AG08395 (cell line): ENCODE measurements at regions not wholly inside any gene's neighbourhood (a gene's known extent, or its start where the extent isn't known, plus 50 kb on each side); places are given as distances from the start of the nearest gene placed in this dataset.

Source experiments
- DNase-seq: peaks from one replicate; pipeline ENCODE4 v3.0.0; 2012; ENCODE audit warnings: mixed read lengths, low spot score

DNA sequence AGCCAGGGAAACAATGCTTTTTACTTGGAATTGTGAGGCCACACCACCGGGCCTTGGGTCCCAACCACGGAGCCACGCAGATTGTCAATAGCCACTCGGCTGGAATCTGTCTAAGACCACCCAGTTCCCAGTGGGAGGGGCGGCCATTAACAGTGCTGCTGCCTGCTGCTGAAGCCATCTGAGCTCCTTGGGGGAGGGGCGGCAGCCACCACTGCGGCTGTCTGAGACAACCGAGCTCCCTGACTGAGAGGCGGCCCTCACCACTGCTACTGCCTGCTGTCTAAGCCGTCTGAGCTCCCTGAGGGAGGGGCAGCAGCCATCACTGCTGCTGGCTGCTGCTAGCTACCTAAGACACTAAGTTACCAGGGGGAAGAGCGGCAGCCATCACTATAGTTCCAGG, 64.3 kb downstream of the DMRTA2 start:
- no peak for DNase-seq

DNA sequence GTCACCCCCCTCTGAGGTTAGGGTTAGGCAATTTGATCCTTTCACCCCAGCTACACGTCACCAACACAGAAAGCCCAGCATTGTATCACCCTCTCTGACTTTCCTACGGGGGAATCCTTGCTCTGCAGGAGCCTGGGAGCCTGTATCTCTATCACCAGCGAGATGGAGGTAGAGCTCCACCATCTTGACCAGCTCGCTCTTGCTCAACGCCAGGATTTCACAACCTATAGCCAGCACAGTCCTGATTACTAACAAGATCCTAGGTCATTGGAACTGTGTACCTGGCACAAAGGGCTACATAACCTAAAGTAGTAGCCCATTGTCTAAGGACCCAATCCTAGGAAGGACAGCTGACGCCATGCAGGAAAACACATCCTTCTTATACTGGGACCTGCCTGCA, 66.1 kb downstream of the DMRTA2 start:
- no peak for DNase-seq

DNA sequence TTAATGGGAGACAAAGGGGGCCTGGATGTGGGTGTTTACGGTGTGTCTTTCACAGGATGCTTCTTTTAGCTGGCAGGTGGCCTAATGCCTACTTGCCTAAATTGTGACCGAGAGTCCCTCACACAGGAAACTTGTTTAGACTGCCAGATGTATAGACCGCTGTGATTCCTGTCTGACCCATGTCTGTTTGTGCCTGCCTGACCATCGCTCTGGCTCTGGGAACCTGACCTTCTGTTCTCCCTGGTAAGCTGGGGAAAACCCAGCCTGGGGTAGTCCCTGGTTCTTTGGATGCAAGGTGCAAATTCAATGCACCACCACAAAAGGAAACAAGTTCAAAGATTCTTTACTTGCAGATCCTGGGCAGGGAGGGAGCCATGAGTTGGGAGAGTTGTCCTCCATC, 68.4 kb downstream of the DMRTA2 start:
- no peak for DNase-seq

DNA sequence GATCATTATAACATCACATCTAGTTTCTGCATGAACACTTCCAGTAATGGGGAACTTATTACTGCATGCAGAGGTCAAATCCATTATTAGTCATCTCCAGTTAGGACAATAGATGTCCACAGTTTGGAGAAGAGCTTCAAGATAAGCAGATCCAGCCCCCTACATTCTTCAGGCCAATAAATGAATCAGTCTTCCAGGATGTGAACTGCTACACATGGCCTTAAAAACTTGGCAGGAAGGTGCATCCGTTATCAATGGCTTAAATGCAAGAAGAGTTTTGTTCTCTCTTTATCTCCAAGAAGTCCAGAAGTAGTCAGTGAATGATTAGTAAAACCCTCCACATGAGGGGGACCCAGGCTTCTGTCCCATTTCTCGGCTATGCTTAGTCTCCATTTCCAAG, 70.8 kb downstream of the DMRTA2 start:
- DNase-seq = no peak

DNA sequence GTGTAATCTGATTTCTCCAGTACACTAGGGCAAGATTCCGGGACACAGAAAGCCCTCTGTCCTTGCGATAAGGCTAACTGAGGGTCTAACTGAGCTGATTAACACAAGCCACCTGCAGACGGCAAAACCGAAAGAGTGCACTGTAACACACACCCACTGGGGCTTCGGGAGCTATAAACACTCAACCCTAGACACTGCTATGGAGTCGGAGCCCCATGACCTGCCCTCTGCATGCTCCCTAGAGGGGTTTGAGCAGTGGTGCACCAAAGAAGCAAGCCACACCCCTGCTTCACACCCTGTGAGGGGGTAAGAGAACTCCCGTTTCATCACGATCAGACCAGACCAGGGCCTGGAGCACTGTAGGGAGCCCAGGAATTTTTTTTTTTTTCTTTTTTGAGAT, 72.4 kb downstream of the DMRTA2 start:
- no peak for DNase-seq

DNA sequence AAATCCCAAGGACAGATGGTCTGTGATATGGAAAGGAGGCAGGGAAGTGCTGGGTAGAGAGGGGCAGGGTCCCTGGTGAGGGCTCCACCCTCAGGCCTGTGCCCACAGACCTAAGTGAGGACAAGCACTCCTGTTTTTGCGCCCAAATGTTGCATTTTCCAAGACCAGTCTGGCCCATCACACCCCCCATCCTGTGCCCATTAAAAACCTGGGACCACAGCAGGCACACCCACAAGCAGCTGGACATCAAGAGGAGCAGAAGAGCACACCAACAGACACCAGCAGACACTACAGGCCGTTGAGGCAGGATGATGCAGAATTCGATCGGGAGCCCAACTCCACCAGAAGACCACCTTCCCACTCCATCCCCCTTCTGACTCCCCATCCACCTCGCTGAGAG, 72.8 kb downstream of the DMRTA2 start:
- no peak for DNase-seq

DNA sequence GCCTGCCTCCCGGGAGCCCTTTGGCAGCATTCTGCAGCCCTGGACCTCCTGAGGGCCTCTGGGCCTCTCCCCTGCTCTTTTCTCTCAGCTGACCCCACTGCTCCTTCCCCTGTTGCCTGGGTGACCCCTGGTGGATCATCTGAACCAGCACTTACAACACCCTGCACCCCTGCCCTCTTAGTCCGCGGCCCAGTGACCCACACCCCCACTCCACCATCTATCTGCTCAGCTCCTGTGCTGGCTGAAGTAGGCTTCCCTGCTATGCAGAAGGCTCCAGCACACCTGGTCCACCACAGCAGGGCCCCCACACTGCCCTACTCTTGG, 74.0 kb downstream of the DMRTA2 start:
- no peak for DNase-seq

DNA sequence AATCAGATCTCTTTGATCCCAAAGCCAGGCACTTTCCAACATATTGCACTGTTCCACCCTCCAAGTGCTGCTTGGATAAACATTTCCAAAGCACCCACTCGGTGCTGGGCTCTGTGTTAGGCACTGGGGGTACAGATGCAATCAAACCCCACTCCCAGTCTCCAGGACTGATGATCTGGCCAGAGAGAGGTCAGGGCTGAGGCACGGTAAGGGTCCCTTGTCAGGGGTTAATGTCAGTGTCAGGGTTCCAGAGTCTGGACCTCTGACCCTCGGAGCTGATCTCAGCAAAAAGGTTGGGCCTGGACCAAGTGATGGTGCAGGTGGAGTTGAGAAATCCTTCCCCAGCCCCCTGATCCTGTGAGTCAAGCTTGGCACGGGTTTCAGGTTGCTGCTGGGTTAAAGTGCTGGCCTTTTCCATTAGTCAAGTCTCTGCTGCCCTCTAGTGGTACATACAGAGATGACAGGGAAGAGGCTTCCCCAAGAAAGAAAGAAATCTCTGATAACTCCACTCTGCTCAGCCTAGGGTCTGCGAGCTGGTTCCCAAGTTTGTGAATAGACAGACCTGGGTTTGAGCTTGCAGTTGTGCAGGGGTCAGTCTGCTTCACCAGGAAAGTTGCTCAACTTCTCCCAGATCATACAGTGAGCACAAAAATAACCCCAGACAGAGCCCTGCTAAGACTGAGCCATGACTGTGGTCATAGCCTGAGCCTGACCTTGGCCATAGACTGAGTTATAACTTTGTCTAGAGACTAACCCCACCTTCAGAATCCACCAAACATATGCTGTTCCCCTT, 74.6 kb downstream of the DMRTA2 start:
- peak; percentile 81 for DNase-seq

DNA sequence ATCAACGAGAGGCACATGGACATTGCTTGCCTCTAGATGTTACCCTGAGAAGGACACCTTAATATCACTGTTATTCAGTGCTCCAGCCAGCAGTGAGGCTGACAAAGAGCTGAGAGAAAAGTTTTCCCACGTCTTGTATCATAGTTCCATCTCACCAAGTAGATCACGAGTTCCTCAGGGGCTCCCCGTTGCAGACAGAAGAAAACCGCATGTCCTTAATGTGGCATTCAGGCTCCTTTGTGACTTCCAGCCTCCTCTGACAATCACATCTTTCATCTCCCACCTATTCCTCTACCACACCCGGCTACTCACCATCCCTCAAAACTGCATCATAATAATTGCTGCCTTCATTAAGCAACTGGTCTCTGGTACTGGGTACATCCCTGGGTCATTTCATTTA, 75.3 kb downstream of the DMRTA2 start:
- DNase-seq = no peak

DNA sequence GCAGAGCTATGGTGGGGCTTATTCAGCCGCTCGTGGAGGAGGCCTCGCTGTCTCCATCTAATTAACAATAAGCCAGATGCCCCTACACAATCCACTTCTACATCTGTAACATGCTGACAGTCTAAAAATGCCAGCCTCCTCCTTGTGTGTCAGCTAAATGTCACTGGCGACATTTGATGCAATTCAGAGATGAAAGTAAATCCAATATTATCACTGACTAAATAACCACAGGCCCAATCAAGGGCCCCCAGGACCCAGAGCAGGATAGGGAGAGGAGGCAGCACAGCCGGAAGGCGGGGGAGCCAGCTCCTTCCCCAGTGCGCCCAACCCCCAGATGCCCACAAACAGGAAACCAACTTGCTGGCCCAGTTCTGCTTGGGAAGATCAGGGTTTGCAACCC, 76.6 kb downstream of the DMRTA2 start:
- DNase-seq = no peak

DNA sequence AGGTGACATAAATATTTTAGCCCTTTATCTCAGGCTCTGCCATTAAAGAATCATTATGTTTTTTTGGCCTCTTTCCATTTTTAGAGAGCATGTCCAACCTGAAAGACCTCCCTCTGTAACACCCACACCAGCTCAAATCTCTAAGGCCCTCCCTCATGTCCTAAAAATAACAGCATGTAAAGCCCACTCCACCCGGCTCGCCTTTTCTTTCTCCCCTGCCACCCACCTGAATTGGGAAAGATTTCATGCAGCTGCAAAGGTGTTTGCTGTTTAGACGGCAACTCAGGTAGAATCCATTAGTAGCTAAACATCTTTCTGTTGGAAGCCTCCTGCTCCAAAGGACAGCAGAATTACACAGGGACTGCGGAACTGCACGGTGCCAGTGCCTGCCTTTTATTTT, 79.9 kb downstream of the DMRTA2 start:
- no peak for DNase-seq

DNA sequence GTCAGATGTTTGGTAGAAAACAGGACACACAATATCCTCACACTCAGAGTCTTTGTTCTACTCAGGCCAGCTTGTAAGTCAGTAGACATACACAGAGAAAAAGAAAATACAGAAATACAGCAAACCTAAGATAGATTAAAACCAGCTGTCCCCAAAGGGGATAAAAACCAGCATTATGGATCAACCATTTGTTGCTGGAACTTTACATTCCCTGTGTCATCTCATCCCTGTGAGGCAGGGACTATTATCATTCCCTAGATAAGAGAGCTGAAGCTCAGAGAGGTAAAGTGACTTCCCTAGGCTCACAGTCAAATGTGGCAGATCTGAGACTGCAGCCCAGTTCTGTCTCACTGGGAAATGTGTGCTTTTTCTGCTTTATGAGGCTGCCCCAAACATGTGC, 80.7 kb downstream of the DMRTA2 start:
- no peak for DNase-seq

DNA sequence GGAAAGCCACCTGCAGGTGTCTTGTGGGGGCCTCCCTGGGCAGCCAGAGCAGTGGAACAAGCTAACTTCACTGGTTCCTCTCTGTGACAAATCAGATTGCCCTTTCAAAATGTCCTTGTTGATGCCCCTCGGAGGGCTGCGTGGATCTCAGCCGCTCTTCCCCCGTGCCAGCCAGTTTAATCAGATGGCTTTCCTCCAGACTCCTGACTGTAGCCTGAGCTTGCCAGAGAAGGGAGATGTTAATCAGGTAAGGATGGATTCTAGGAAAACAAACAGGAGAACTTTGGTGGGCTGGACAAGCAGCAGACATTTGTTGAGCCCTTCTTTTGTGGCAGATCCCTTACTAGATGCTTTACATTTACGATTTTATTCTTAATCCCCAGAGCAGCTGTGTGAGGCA, 88.2 kb downstream of the DMRTA2 start:
- DNase-seq = no peak

DNA sequence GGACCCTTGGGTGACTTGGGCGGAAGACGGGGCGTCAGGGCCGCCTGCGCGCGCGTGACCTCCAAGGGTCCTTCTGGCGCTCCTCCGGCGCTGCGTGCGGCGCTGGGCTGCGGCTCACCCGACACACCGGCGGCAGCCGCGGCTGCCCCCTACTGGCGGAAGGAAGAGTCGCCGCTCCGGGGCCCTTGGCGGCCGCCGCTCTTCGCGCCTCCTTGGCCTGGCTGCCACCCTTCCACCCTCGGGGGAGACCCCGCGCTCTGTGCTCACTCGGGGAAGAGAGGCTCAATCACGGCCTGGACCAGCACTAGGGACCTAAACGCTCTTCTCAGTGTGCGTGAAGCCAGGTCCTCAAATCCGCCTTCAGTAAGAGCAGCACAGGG, 89.7 kb downstream of the DMRTA2 start:
- DNase-seq = peak; percentile 55

DNA sequence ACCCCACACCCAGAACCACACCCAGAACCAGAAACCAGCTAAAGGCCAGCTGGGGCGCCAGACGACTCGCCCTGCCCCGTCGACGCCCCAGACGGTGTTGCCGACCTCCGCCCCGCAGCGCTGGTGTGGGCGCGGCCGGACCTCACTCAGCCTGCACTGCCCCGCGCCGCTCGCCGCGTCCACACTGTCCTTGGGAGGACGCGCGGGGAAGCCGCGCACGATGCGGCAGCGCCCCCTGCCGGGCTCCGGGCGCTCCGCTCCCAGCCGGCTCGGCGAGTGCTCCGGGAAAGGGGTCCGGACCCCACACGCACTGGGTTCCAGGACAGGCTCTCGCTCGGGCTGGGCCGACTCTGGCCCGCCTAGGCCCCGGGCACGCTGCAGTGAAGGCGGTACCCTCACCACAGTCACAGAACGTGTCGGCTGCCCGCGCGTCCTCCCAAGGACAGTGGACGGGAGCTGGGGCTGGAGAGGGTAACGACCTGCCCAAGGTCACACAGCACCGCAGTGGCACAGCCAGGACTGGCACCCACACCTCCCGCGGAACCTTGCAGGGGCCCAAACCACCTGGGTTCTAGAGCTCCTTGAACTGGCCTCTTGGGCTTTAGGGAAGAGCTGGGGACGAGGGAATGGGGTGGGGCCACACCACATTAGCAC, 90.2 kb downstream of the DMRTA2 start:
- DNase-seq = peak; percentile 65

DNA sequence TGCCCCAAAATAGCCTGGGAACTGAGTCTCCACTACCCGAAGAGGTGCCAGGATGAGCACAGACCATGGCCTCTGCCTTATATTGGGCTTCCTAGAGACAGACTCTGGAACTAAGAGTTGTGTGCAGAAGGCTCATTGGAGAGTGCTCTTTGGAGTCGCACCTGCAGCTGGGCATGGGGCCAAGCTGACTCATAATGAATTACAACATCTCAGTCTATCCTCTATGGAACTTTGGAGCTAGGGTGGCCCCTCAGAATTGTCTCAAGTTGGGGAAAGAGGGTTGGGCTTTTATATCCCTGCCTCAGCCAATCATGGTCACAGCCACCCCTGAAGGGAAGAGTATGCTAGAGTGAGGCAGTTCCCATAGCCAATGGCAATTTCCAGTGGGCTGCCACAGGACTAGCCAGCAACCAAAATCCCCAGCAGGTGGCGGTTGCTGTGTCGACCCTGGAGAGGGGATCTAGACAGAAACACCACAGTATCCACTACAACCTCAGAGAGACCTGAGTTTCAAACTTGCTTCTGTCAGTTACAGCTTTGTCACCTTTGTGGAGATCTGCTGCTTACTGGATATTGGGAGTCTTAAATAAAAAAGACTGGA, 93.8 kb downstream of the DMRTA2 start:
- DNase-seq = no peak

DNA sequence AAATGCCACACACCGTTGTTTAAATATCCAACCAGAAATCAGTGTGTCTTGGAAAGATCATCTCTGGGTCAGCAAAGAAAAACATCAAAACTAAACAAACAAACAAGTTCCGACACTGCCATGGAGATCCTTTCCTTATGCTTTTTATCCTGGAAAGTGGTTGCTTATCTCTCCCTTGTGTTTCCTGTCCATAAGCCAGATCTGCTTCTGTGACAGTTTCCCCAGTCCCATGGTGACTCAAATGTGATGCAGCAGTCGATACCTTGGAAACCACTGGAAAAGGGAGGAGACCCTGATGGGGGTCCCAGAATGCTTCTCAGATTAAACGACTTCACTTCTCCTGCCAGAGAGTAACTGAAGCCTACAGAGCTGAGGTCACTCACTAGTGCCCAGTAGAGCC, 94.7 kb downstream of the DMRTA2 start:
- no peak for DNase-seq

DNA sequence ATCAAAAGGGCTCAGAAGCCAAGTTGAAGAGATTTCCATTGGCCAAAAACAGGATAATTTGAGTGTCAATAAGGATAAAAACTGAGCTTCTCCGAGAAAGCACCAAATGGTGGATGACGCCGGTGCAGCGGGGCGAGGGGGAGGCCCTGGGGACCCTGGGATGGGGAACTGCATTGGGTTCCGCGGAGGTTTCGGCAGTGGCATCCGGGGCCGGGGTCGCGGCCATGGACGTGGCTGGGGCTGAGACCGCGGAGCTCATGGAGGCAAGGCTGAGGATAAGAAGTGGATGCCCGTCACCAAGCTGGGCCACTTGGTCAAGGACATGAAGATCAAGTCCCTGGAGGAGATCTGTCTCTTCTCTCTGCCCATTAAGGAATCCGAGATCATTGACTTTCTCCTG, 97.2 kb downstream of the DMRTA2 start:
- DNase-seq = no peak

DNA sequence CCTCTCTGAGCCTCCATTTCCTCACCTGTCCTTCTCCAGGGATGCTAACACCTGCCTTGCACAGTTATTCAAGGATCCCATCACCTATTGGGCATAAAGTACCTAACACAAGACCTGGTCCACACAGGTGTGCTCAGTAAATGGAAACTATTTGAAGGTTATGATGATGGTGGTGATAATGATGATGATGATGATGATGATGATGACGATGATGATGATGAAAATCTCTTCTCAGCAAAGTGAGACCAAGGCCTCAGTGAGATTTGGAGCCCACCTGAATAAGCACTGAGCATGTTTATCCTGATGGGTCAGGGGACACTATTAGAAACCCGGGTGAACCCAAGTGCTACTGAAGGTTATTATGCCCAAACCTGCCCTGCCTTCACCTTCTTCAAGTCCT, 100.7 kb downstream of the DMRTA2 start:
- DNase-seq = no peak

DNA sequence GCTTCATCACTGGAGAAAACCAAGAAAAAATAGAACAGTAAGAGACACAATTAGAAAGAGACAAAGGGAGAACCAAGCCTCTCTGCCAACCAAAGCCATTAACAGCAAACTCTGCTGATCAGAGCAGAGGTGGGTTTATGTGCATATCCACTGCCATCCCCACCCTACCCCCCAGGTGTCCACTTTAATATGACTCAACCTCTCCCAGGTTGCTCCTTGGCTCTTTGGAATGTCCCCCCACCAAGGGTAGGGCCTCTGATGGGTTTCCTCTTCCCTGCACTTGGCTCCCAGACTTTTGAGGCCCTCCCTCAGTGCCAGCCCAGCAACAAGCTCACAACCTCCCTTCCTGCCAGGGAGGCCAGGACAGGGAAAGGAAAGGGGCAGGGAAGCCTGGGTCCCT, 104.8 kb downstream of the DMRTA2 start:
- DNase-seq = no peak

DNA sequence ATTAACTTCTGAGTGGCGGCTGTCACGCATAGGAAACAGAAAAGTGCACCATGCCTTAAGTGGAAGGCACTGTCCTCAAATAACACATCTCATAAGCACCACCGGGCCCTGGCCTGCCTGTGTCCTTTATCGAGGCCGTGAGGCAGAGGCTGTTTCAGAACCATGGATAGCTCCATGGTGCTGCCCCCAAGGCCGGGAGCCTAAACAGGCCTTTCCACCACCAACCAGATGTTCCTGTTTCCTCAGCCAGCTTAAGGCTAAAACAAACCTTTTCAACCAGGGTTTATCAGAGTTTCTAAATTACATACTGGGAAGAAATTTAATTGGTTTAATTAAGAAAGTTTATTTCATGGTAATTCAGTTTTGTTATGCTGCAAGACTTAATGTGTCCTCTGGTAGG, 114.4 kb downstream of the DMRTA2 start:
- peak; percentile 29 for DNase-seq

DNA sequence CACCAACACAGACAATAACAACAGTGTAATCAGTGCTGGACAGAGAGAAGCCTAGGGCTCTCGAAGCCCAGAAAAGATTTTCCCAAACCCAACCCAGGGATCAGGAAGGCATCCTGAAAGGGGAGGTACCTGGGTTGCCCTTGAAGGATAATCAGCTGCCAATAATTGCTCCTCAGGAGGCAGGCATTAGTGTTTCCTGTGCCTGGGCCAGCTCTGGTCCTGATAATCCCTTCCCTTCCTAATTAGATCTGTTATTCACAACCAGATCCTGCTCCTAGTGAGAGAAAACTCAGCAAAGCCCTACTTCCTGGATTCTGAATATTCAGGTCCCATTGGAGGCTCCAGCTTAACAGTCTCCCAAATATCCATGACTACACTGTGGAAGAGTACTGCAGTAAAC, 117.4 kb downstream of the DMRTA2 start:
- DNase-seq = no peak

DNA sequence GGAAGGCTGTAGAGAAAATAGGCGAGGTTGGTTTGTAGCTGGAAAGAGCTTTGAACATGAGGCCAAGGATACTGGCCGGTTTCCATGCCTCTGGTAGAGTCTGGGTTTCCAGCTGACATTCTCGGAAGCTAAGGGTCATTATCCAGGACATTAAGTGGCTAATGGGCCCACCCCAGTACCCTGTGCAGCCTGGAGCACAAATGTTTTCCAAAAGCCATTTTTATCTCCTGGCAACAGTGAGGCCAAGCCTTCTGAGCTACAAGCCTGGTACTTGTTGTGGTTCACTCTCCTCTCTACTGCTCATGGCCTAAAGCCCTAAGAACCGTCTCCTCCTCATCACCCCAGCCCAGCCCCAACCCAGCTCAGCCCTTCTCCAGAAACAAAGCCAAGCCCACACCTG, 122.9 kb downstream of the DMRTA2 start:
- no peak for DNase-seq

DNA sequence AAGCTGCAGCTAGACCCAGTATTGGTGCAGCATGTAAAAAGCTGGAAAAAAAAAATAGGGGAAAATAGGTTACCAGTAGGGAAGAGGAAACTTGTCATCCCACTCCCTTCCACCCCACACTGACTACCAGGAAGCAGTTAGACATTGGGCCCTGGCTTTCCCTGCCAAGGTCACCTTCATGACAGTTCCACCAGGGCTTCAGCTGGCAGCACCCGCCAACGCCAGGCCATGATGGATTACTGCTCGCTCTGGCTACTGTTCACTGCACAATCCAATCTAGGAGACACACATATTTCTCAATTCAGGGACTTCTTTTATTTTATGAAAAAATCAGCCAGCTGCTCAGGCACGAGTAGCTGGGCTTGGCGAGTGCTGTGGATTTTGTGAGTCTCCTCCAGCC, 127.7 kb downstream of the DMRTA2 start:
- DNase-seq = no peak
